ENCODE measurements at regions not wholly inside any gene's neighbourhood (a gene's known extent, or its start where the extent isn't known, plus 50 kb on each side); places are given as distances from the start of the nearest gene placed in this dataset.

DNA sequence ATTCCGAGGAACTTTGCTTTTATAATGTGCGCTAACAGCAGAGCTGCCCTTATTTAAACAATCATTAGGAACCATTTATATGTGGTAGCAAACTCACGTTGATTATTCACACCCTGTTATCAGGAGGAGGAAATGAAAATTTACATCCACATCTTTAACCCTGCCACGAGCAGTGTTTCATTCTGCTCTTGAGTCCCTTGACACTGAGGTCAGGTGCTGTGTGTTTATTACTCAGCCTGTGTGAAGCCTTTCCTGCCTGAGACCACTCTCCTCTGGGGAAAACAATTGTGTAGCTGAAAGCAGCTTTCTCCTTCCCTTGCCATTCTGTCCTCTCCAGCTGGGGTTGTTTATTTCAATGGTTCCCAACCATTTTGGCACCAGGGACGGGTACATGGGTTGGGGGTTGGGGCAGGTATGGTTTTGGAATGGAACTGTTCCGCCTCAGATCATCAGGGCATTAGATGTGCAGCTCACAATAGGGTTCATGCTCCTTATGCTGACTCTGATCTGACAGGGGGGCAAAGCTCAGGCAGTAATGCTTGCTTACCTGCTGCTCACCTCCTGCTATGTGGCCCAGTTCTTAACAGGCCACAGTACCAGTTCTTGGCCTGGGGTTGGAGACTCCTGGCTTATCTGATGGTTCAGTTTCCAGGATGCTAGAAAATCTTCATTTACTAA, 651.1 kb downstream of the TDRD15 start:
- TF ChIP-seq, protein P1, sequence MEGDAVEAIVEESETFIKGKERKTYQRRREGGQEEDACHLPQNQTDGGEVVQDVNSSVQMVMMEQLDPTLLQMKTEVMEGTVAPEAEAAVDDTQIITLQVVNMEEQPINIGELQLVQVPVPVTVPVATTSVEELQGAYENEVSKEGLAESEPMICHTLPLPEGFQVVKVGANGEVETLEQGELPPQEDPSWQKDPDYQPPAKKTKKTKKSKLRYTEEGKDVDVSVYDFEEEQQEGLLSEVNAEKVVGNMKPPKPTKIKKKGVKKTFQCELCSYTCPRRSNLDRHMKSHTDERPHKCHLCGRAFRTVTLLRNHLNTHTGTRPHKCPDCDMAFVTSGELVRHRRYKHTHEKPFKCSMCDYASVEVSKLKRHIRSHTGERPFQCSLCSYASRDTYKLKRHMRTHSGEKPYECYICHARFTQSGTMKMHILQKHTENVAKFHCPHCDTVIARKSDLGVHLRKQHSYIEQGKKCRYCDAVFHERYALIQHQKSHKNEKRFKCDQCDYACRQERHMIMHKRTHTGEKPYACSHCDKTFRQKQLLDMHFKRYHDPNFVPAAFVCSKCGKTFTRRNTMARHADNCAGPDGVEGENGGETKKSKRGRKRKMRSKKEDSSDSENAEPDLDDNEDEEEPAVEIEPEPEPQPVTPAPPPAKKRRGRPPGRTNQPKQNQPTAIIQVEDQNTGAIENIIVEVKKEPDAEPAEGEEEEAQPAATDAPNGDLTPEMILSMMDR (IDR thresholded peaks at IDR 0.05; ENCODE audit: low read depth, low read length, poor library complexity, severe bottlenecking) = no peak
- no peak for TF ChIP-seq EZH2phosphoT487 (IDR thresholded peaks at IDR 0.05; ENCODE audit: borderline replicate concordance, low read length)
